COLO668 (cell line): ENCODE measurements at regions not wholly inside any gene's neighbourhood (a gene's known extent, or its start where the extent isn't known, plus 50 kb on each side); places are given as distances from the start of the nearest gene placed in this dataset.

Source experiments
- DNase-seq: peaks from one replicate; lab custom pipeline; 2025; ENCODE audit not compliant: unreplicated experiment; lab: John Stamatoyannopoulos, UW

- no peak for DNase-seq
These were observed 411.0 kb downstream of the MED10 start for GRCh38 chr5:5967373-5967772.

- DNase-seq = no peak
These were observed 413.2 kb downstream of the MED10 start for GRCh38 chr5:5965132-5965531.

GRCh38 chr5:5964347-5964746 is 414.0 kb downstream of the MED10 start:
- no peak for DNase-seq

- no peak for DNase-seq
These were observed 420.6 kb downstream of the MED10 start for GRCh38 chr5:5957737-5958136.

- DNase-seq = no peak
These were observed 424.1 kb downstream of the MED10 start for GRCh38 chr5:5954275-5954598.

GRCh38 chr5:5953584-5954274 is 424.6 kb downstream of the MED10 start:
- DNase-seq = no peak

- DNase-seq = no peak
These were observed 426.4 kb downstream of the MED10 start for GRCh38 chr5:5951953-5952352.

- no peak for DNase-seq
These were observed 427.7 kb downstream of the MED10 start for GRCh38 chr5:5950658-5951057.

GRCh38 chr5:5941486-5941885 is 436.9 kb downstream of the MED10 start:
- no peak for DNase-seq

GRCh38 chr5:5939759-5940370 is 438.5 kb downstream of the MED10 start:
- no peak for DNase-seq

GRCh38 chr5:5933651-5934050 is 444.7 kb downstream of the MED10 start:
- no peak for DNase-seq

- no peak for DNase-seq
These were observed 445.5 kb downstream of the MED10 start for GRCh38 chr5:5932824-5933223.

GRCh38 chr5:5930561-5930960 is 447.8 kb downstream of the MED10 start:
- DNase-seq = no peak

GRCh38 chr5:5929291-5930020 is 448.9 kb downstream of the MED10 start:
- no peak for DNase-seq

GRCh38 chr5:5925191-5925590 is 453.2 kb downstream of the MED10 start:
- no peak for DNase-seq

- DNase-seq = no peak
These were observed 458.9 kb downstream of the MED10 start for GRCh38 chr5:5919411-5919810.

GRCh38 chr5:5906778-5907177 is 471.6 kb downstream of the MED10 start:
- DNase-seq = no peak

GRCh38 chr5:5905186-5905585 is 473.2 kb downstream of the MED10 start:
- DNase-seq = no peak

- DNase-seq = no peak
These were observed 474.2 kb downstream of the MED10 start for GRCh38 chr5:5904113-5904512.

GRCh38 chr5:5902678-5903646 is 475.4 kb downstream of the MED10 start:
- no peak for DNase-seq

- DNase-seq = no peak
These were observed 477.9 kb downstream of the ICE1 start for GRCh38 chr5:5900350-5900749.
